Right ventricle myocardium inferior (tissue), 1 donor: ENCODE measurements at regions not wholly inside any gene's neighbourhood (a gene's known extent, or its start where the extent isn't known, plus 50 kb on each side); places are given as distances from the start of the nearest gene placed in this dataset.

Experiments
- ATAC-seq: fragments of 200-7000 bp; cut with Tn5 transposase; one replicate; pipeline ENCODE4 v1.9.1; 2020; ENCODE audit warnings: mild to moderate bottlenecking, moderate library complexity
- DNase-seq: peaks from one replicate; pipeline ENCODE4 v3.0.0; 2021; ENCODE audit errors: missing footprints
- intact Hi-C: fragments of 100-400 bp; cut with DNase I; formaldehyde crosslinking; loops from one replicate; pipeline ENCODE4 v1.11.0; 2022
- donor health status: DM: no; HTN: yes; CAD: no; lungs with severe emphysema.

GRCh38 chr2:126436411-126436810 is 219.5 kb upstream of the GYPC start:
- DNase-seq (no peak), ATAC-seq (no peak)
- intact Hi-C loops, result no loop called here

DNA sequence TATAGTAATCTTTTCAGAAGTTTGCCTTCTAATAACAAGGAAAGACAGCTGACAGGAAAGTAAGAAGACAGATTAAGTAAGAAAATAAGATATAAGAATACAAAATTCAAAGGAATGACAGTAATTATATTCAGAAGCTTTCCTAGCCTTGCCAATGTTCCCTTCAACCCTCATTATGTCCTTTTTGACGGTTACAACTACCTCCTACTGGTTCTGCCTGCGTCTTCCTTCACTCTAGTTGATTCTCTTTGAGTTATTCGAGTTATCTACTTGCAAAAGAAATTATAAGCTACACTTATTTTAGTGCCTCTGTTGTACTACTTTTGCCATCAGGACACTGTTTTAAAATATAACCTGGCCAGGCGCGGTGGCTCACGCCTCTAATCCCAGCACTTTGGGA is 218.9 kb upstream of the GYPC start:
- DNase-seq (no peak), ATAC-seq (no peak)
- intact Hi-C loops, result no loop called here

DNA sequence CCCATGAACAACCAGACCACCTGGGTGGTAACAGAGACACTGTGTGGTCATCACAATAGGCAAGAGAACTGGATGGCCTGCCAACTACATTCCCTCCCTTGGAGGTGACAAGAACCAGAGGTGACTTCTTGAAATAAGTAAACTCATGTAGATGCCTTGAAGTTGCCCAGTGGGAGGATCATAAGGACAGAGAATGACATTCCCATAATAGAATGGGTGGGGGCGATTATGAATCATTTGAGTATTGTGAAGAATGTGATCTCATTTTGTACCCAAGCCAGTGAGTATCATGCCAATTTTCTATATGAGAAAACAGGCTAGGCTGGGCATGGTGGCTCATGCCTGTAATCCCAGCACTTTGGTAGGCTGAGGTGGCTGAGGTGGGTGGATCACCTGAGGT is 211.4 kb upstream of the GYPC start:
- no peak for ATAC-seq

GRCh38 chr2:126446106-126446695 is 209.8 kb upstream of the GYPC start:
- intact Hi-C loops, result no loop called here
- no peak for ATAC-seq

More for the DNA sequence above, 211.4 kb upstream of the GYPC start:
- DNase-seq, result no peak
- intact Hi-C loops, result no loop called here

DNA sequence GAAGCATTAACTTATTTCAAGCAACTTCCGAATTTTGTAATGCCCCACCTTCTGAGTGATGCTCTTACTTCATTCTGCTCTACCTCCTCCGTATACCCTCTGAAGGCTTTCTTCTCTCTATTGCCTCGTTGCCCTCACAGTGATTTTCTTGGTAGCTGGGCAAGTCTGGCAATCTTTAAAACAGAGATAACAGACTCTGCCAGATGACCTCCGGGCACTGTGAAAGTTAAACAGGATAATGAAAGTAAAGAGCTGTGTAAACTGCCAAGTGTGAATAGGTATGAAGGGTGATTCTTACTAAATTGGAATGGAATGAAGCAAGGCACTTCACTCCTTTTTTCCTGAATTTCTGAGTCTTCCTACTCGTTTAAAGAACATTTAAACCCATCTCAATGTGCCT is 207.3 kb upstream of the GYPC start:
- intact Hi-C loops, result no loop called here
- no peak for DNase-seq
- no peak for ATAC-seq

More at GRCh38 chr2:126446106-126446695, 209.8 kb upstream of the GYPC start:
- no peak for DNase-seq

- DNase-seq (no peak), ATAC-seq (no peak)
- intact Hi-C loops, result no loop called here
These were observed 206.3 kb upstream of the GYPC start for GRCh38 chr2:126449677-126450076.

GRCh38 chr2:126463892-126464674 is 191.9 kb upstream of the GYPC start:
- ATAC-seq, result no peak
- no peak for DNase-seq
- intact Hi-C loops, result no loop called here

GRCh38 chr2:126467367-126468054 is 188.4 kb upstream of the GYPC start:
- ATAC-seq (no peak), DNase-seq (no peak)
- intact Hi-C loops, result no loop called here

DNA sequence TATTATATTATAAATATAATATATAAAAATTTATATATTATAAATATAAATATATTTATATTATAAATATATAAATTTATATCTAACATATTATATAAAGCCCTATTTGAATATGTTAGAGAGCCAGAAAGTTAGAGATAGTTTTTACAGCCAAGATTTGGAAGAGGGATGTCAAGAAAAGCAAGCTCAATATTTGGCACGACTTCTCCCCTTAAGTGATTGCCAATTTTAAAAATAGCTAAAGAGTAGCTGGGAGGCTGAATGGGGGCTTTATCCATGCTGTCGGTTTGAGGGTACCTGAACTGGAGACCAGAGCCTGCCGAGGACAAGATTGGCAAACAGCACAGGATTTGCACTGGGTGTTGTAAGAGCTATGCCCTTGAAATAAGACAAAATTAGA is 180.9 kb upstream of the GYPC start:
- no peak for ATAC-seq
- no peak for DNase-seq
- intact Hi-C loops, result no loop called here

DNA sequence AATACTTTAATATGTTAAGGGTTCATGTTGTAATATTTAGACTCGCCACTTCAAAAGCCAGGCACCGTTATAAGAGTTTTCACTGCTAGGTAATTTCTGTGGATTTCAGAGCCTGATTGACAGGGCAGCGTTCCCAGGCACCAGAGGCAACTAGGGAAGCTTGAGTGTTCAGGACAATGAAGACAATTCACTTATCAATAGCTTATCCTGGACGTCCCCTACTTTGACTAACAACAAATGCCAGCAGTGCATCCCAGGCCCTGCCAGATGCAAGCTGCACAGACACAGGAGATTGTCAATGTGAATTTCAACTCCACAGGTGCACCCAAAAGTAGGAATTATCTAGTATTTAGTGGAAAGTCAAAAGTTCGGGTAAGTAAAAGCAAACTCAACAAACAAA is 179.3 kb upstream of the GYPC start:
- DNase-seq (no peak), ATAC-seq (no peak)
- intact Hi-C loops, result no loop called here

DNA sequence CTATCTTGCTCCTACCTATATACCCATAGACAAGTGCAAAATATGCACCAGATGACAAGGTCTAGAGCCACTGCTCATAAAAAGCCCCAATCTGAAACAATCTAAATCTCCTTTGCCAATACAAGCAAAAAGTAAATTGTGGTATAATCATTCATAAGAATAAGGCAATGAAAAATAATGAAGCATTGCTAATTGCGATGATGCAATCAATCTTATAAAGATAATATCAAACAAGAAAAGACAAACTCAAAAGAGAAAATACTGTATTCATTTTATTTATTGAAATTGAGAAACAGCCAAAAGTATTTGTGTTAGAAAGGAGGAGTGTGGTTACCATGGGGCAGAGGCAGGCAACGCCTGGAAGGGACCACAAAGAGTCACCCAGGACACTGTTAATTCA is 175.9 kb upstream of the GYPC start:
- DNase-seq (no peak), ATAC-seq (no peak)
- intact Hi-C loops, result no loop called here

- intact Hi-C loops, result no loop called here
- DNase-seq (no peak), ATAC-seq (no peak)
These were observed 173.1 kb upstream of the GYPC start for GRCh38 chr2:126482582-126483464.

DNA sequence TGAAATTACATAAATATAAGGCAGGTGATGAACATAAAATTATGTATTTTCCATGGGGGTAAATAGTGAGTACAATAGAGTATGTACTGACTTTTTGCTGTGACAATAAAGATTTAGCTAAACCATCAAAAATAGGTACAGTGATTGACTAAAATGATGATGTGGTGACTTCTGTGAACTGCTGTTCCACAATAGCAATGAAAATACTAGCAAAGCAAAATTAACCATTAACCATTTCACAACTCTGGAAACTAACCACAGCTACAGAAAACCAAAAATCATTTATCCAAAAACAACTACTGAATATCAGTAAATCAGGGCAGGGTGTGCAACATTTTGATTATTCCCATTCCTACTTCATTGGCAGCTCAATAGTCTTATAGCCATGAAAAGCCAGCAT is 161.4 kb upstream of the GYPC start:
- intact Hi-C loops, result no loop called here
- DNase-seq, result no peak
- ATAC-seq, result no peak

DNA sequence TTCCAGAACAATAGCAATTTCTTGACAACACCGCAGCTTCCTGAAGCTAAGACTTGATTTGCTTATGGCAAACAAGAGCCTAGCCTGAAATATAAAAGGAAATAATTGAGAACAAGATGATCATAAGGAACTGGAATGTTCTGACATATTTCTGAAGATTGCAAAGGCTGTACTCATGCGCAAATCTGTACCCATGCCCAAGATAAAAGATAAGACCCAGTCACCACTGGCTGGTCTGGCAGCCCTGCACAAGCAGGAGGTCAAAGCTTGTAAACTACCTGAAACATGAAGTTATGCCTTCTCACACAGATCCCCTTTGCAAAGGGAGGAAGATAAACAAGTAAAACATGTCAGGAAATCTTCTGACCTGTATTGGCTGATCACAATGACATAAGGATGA is 160.8 kb upstream of the GYPC start:
- ATAC-seq (no peak), DNase-seq (no peak)
- intact Hi-C loops, result no loop called here

DNA sequence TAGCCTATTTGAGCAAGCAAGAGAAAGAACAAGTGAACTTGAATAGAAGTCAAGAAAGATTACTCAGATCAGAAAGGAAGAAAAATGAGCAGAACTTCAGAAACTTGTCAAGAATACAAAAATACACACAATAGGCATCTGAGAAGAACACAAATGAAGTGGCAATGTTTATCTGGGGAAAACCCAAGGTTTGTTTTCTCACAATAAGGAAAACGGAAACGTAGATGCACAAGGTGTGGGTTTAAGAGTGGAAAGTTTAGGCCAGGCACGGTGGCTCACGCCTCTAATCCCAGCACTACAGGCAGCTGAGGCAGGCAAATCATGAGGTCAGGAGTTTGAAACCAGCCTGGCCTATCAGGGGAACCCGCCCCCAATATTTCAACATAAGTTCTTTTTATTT is 159.5 kb upstream of the GYPC start:
- intact Hi-C loops, result no loop called here
- ATAC-seq (no peak), DNase-seq (no peak)

DNA sequence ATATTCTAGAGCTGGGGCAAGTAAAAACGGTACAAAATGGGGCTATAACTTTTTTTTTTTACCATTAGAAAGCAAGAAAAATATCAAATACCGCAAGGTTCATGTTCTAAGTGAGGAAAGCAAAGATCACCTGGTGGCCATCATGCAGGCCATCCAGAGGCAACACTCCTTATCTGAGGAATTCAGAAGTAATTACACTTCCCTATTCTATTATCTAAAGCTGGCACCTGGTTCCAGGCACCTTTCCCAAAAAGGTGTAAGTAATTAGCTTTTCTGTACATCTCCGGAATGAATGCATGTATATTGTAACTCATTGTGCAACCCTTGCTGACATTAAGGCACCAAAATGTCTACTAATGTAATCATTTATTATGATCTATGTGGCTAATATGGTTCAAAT is 152.5 kb upstream of the GYPC start:
- no peak for DNase-seq
- no peak for ATAC-seq
- intact Hi-C loops, result no loop called here

GRCh38 chr2:126504949-126505348 is 151.0 kb upstream of the GYPC start:
- intact Hi-C loops, result no loop called here
- no peak for DNase-seq
- no peak for ATAC-seq

GRCh38 chr2:126506786-126507185 is 149.2 kb upstream of the GYPC start:
- DNase-seq (no peak), ATAC-seq (no peak)
- intact Hi-C loops, result no loop called here

DNA sequence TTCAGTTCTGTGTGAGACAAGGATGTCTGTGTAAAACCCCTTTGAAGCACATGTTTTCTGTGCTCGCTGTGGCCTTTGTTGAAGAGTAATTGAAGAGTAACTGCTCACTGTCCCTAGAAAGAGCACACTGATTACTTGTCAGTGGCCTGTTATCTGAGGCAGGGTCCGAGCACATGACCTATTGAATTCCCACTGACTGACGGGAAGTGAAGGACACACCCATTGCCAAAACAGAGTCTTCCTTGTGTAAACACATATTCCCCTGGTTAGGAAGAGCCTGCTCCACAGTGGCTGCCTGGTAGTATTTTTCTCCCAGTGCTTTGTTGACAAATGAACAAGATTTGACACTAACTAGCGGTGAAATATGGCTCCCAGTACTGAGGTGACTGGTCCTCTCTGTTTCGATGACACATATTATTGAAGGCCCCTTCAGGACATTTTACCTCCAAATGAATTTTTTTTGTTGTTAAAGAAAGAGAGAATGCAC is 148.5 kb upstream of the GYPC start:
- intact Hi-C loops, result no loop called here
- ATAC-seq (no peak), DNase-seq (no peak)
